HepG2 (cell line): ENCODE measurements at regions not wholly inside any gene's neighbourhood (a gene's known extent, or its start where the extent isn't known, plus 50 kb on each side); places are given as distances from the start of the nearest gene placed in this dataset.

Experiments
- IRX3 ChIP-seq: sonication (generic); formaldehyde crosslinking; IDR thresholded peaks from 2 replicates; pipeline ENCODE4 v1.8.1; 2023; ENCODE audit warnings: mild to moderate bottlenecking, low read depth, missing genetic modification reagents, borderline replicate concordance
- MTA3 ChIP-seq: sonication (generic); formaldehyde crosslinking; IDR thresholded peaks from 2 replicates; pipeline ENCODE4 v1.4.0; 2020; ENCODE audit warnings: missing genetic modification reagents
- NFYC ChIP-seq: IDR thresholded peaks from 2 replicates; pipeline ENCODE4 v1.6.1; 2016; ENCODE audit warnings: missing genetic modification reagents, missing compliant biosample characterization
- PAWR ChIP-seq: sonication (generic); formaldehyde crosslinking; IDR thresholded peaks from 2 replicates; pipeline ENCODE4 v1.4.0; 2020; ENCODE audit warnings: missing genetic modification reagents, mild to moderate bottlenecking, borderline replicate concordance
- RFX1 ChIP-seq: fragments of 450-650 bp; IDR thresholded peaks from 2 replicates; pipeline ENCODE4 v1.6.1; 2017
- U2AF1 ChIP-seq: fragments of 200-400 bp; formaldehyde crosslinking; optimal IDR thresholded peaks from 2 replicates; pipeline ENCODE3; 2017; ENCODE audit warnings: mild to moderate bottlenecking, low read depth, low read length
- ZNF20 ChIP-seq: sonication (generic); formaldehyde crosslinking; IDR thresholded peaks from 2 replicates; pipeline ENCODE4 v1.4.0; 2020; ENCODE audit warnings: mild to moderate bottlenecking, moderate library complexity, missing genetic modification reagents
- ZNF562 ChIP-seq: sonication (generic); formaldehyde crosslinking; IDR thresholded peaks from 2 replicates; pipeline ENCODE4 v1.8.0; 2022; ENCODE audit warnings: missing genetic modification reagents, borderline replicate concordance
- ZNF615 ChIP-seq: sonication (generic); formaldehyde crosslinking; IDR thresholded peaks from 2 replicates; pipeline ENCODE4 v1.5.0; 2020; ENCODE audit warnings: mild to moderate bottlenecking, missing genetic modification reagents, borderline replicate concordance
- TF ChIP-seq, protein P1 (sequence below): sonication (generic); formaldehyde crosslinking; IDR thresholded peaks from 2 replicates; pipeline ENCODE4 v1.8.0; 2022; ENCODE audit warnings: mild to moderate bottlenecking, missing genetic modification reagents, moderate library complexity
- TF ChIP-seq, protein P2 (sequence below): IDR thresholded peaks from 2 replicates; pipeline ENCODE4 v1.6.1; 2016; ENCODE audit warnings: missing biosample characterization, missing genetic modification reagents, low read depth
- TF ChIP-seq, protein P3 (sequence below): fragments of 450-650 bp; IDR thresholded peaks from 2 replicates; pipeline ENCODE4 v1.6.1; 2016
- TF ChIP-seq, protein P4 (sequence below): sonication (generic); formaldehyde crosslinking; IDR thresholded peaks from 2 replicates; pipeline ENCODE4 v1.4.0; 2020; ENCODE audit warnings: mild to moderate bottlenecking, missing genetic modification reagents
- TF ChIP-seq, protein P5 (sequence below): IDR thresholded peaks from 2 replicates; pipeline ENCODE4 v1.6.1; 2012; ENCODE audit warnings: low read depth, low read length, improper control_type of control experiment
- TF ChIP-seq, protein P6 (sequence below): sonication (generic); formaldehyde crosslinking; IDR thresholded peaks from 2 replicates; pipeline ENCODE4 v1.8.0; 2022; ENCODE audit warnings: missing genetic modification reagents, mild to moderate bottlenecking, moderate library complexity, borderline replicate concordance
- TF ChIP-seq, protein P7 (sequence below): IDR thresholded peaks from 2 replicates; pipeline ENCODE4 v1.4.0; 2020; ENCODE audit warnings: mild to moderate bottlenecking, missing genetic modification reagents

DNA sequence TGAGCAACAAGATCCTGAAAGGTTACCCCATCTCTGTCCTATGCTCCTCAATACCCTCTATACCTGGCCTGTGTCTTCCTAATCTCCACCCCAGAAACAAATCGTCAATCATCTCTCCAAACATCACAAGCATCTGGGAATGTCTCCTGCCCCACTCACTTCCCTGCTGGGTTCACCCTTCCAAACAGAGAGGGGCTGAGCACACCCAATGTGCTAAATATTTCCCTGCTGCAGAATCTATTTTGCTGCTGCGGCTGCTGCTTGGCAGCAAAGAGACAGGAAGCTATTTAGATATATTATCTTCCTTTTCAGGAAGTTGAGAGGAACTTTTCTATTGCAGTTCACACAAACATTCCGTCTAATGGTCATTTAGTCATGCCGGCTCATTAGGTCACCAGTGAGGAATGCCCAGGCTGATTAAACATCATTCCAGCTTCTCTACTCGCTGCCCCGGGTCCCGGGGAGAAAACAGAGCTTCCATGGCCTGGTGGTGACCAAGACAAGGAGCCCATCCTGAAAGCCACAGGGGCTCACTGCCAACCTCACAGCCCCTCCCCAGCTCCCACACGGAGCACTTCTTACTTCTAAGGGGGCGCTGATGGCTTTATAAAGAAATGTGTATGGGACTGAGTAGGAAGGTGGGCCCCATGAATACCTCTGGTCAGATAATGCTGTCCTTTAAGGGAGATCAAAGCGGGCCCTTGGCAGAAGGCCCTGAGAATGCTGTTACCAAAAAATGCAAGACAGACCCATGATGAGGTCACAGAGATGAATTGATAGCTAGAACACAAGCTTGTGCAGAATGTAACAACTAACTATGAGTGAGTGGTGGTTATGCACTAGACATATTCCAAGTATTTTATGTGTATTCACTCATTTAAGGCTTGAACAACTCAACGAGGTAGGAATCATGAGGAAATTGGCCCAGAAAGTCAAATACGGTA, 218.3 kb downstream of the SOX9 start (continued):
- TF ChIP-seq PAWR (CRISPR knock-in tag) (no peak), ZNF615 (CRISPR knock-in tag) (no peak), NFYC (no peak; the same call in 1 of the 2 replicates), IRX3 (no peak), MTA3 (CRISPR knock-in tag) (no peak), U2AF1 (no peak), ZNF562 (no peak), RFX1 (no peak), ZNF20 (CRISPR knock-in tag) (no peak)
- TF ChIP-seq, protein P1, sequence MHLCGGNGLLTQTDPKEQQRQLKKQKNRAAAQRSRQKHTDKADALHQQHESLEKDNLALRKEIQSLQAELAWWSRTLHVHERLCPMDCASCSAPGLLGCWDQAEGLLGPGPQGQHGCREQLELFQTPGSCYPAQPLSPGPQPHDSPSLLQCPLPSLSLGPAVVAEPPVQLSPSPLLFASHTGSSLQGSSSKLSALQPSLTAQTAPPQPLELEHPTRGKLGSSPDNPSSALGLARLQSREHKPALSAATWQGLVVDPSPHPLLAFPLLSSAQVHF: no peak
- TF ChIP-seq, protein P2, sequence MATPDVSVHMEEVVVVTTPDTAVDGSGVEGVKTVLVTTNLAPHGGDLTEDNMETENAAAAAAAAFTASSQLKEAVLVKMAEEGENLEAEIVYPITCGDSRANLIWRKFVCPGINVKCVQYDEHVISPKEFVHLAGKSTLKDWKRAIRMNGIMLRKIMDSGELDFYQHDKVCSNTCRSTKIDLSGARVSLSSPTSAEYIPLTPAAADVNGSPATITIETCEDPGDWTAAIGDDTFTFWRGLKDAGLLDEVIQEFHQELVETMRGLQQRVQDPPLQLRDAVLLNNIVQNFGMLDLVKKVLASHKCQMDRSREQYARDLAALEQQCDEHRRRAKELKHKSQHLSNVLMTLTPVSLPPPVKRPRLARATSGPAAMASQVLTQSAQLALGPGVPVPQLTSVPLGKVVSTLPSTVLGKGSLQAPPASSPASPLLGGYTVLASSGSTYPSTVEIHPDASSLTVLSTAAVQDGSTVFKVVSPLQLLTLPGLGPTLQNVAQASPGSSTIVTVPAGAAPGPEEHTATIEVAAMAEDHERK (CRISPR knock-in tag): no peak
- TF ChIP-seq, protein P3, sequence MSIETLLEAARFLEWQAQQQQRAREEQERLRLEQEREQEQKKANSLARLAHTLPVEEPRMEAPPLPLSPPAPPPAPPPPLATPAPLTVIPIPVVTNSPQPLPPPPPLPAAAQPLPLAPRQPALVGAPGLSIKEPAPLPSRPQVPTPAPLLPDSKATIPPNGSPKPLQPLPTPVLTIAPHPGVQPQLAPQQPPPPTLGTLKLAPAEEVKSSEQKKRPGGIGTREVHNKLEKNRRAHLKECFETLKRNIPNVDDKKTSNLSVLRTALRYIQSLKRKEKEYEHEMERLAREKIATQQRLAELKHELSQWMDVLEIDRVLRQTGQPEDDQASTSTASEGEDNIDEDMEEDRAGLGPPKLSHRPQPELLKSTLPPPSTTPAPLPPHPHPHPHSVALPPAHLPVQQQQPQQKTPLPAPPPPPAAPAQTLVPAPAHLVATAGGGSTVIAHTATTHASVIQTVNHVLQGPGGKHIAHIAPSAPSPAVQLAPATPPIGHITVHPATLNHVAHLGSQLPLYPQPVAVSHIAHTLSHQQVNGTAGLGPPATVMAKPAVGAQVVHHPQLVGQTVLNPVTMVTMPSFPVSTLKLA: no peak
- TF ChIP-seq, protein P4, sequence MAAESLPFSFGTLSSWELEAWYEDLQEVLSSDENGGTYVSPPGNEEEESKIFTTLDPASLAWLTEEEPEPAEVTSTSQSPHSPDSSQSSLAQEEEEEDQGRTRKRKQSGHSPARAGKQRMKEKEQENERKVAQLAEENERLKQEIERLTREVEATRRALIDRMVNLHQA: no peak
- TF ChIP-seq, protein P5, sequence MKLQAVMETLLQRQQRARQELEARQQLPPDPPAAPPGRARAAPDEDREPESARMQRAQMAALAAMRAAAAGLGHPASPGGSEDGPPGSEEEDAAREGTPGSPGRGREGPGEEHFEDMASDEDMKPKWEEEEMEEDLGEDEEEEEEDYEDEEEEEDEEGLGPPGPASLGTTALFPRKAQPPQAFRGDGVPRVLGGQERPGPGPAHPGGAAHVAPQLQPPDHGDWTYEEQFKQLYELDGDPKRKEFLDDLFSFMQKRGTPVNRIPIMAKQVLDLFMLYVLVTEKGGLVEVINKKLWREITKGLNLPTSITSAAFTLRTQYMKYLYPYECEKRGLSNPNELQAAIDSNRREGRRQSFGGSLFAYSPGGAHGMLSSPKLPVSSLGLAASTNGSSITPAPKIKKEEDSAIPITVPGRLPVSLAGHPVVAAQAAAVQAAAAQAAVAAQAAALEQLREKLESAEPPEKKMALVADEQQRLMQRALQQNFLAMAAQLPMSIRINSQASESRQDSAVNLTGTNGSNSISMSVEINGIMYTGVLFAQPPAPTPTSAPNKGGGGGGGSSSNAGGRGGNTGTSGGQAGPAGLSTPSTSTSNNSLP: peak; percentile 83
- TF ChIP-seq, protein P6, sequence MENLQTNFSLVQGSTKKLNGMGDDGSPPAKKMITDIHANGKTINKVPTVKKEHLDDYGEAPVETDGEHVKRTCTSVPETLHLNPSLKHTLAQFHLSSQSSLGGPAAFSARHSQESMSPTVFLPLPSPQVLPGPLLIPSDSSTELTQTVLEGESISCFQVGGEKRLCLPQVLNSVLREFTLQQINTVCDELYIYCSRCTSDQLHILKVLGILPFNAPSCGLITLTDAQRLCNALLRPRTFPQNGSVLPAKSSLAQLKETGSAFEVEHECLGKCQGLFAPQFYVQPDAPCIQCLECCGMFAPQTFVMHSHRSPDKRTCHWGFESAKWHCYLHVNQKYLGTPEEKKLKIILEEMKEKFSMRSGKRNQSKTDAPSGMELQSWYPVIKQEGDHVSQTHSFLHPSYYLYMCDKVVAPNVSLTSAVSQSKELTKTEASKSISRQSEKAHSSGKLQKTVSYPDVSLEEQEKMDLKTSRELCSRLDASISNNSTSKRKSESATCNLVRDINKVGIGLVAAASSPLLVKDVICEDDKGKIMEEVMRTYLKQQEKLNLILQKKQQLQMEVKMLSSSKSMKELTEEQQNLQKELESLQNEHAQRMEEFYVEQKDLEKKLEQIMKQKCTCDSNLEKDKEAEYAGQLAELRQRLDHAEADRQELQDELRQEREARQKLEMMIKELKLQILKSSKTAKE (CRISPR knock-in tag): peak; percentile 33; the same call in 1 of the 2 replicates
- TF ChIP-seq, protein P7, sequence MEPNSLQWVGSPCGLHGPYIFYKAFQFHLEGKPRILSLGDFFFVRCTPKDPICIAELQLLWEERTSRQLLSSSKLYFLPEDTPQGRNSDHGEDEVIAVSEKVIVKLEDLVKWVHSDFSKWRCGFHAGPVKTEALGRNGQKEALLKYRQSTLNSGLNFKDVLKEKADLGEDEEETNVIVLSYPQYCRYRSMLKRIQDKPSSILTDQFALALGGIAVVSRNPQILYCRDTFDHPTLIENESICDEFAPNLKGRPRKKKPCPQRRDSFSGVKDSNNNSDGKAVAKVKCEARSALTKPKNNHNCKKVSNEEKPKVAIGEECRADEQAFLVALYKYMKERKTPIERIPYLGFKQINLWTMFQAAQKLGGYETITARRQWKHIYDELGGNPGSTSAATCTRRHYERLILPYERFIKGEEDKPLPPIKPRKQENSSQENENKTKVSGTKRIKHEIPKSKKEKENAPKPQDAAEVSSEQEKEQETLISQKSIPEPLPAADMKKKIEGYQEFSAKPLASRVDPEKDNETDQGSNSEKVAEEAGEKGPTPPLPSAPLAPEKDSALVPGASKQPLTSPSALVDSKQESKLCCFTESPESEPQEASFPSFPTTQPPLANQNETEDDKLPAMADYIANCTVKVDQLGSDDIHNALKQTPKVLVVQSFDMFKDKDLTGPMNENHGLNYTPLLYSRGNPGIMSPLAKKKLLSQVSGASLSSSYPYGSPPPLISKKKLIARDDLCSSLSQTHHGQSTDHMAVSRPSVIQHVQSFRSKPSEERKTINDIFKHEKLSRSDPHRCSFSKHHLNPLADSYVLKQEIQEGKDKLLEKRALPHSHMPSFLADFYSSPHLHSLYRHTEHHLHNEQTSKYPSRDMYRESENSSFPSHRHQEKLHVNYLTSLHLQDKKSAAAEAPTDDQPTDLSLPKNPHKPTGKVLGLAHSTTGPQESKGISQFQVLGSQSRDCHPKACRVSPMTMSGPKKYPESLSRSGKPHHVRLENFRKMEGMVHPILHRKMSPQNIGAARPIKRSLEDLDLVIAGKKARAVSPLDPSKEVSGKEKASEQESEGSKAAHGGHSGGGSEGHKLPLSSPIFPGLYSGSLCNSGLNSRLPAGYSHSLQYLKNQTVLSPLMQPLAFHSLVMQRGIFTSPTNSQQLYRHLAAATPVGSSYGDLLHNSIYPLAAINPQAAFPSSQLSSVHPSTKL (CRISPR knock-in tag): peak; percentile 85
